ENCODE measurements at regions not wholly inside any gene's neighbourhood (a gene's known extent, or its start where the extent isn't known, plus 50 kb on each side); places are given as distances from the start of the nearest gene placed in this dataset.

- no peak for TF ChIP-seq CTCF (IDR thresholded peaks at IDR 0.05)
- TF ChIP-seq EP300 (IDR thresholded peaks at IDR 0.05): no peak
Observed at GRCh38 chrX:39629001-39629400, 468.8 kb downstream of the BCOR start.
